ENCODE measurements at regions not wholly inside any gene's neighbourhood (a gene's known extent, or its start where the extent isn't known, plus 50 kb on each side); places are given as distances from the start of the nearest gene placed in this dataset.

GRCh38 chr14:71722885-71723284 is 209.3 kb upstream of the RGS6 start:
- no peaks in the 10 kb centered on the region for H3K9me3 Mint-ChIP-seq
- DNase-seq: no peak
- H3K27ac ChIP-seq (ENCODE audit: low read depth in 1 of 2, low read length in 2 of 2): no peak overlapping the region
- no peak for ATAC-seq (ENCODE audit: poor library complexity)
- no peaks in the 10 kb centered on the region for H3K27me3 Mint-ChIP-seq
- H3K36me3 ChIP-seq (ENCODE audit: insufficient read depth, low read length): peaks cover 20% of the 10 kb centered on the region
- no peak overlapping the region for H3K27ac Mint-ChIP-seq
- H3K36me3 Mint-ChIP-seq (ENCODE audit: low read depth): peaks cover 86% of the 10 kb centered on the region
- H3K4me1 ChIP-seq (ENCODE audit: insufficient read depth, low read length): no peaks in the 10 kb centered on the region
- H3K4me3 ChIP-seq (ENCODE audit: low read length): no peak overlapping the region
- CTCF ChIA-PET: no interaction called here
- no peak for TF ChIP-seq CTCF (IDR thresholded peaks at IDR 0.05)
- intact Hi-C loops (cut with DNase I, micrococcal nuclease): no loop called here
- no peaks in the 10 kb centered on the region for H3K9me3 ChIP-seq (ENCODE audit: control insufficient read depth in 1 of 2, insufficient read depth in 1 of 2, low read length in 2 of 2)
- no peak overlapping the region for H3K4me3 Mint-ChIP-seq
- no peaks in the 10 kb centered on the region for H3K27me3 ChIP-seq (ENCODE audit: control insufficient read depth in 1 of 2, insufficient read depth in 2 of 2, low read length in 2 of 2)
- POLR2A ChIA-PET: no interaction called here
- no peaks in the 10 kb centered on the region for H3K4me1 Mint-ChIP-seq (ENCODE audit: low read depth)

GRCh38 chr14:71725922-71726579 is 206.2 kb upstream of the RGS6 start:
- Histone ChIP-seq H3K27ac (ENCODE audit: low read depth in 1 of 2, low read length in 2 of 2) (no peak overlapping the region), H3K4me3 (ENCODE audit: low read length) (no peak overlapping the region), H3K27me3 (ENCODE audit: control insufficient read depth in 1 of 2, insufficient read depth in 2 of 2, low read length in 2 of 2) (no peaks in the 10 kb centered on the region), H3K4me1 (ENCODE audit: insufficient read depth, low read length) (no peaks in the 10 kb centered on the region), H3K9me3 (ENCODE audit: control insufficient read depth in 1 of 2, insufficient read depth in 1 of 2, low read length in 2 of 2) (no peaks in the 10 kb centered on the region), H3K36me3 (ENCODE audit: insufficient read depth, low read length) (peaks cover 38% of the 10 kb centered on the region)
- TF ChIP-seq CTCF (IDR thresholded peaks at IDR 0.05): no peak
- ChIA-PET CTCF (no interaction called here), POLR2A (no interaction called here)
- intact Hi-C loops (cut with DNase I, micrococcal nuclease): no loop called here
- Mint-ChIP-seq H3K9me3 (no peaks in the 10 kb centered on the region), H3K4me3 (no peak overlapping the region), H3K4me1 (ENCODE audit: low read depth) (no peaks in the 10 kb centered on the region), H3K36me3 (ENCODE audit: low read depth) (peaks cover 79% of the 10 kb centered on the region), H3K27me3 (no peaks in the 10 kb centered on the region), H3K27ac (no peak overlapping the region)
- ATAC-seq (ENCODE audit: poor library complexity): no peak
- no peak for DNase-seq

- no peak for TF ChIP-seq CTCF (IDR thresholded peaks at IDR 0.05)
- Mint-ChIP-seq H3K4me3 (no peak overlapping the region), H3K36me3 (ENCODE audit: low read depth) (peaks cover 82% of the 10 kb centered on the region), H3K27ac (no peak overlapping the region), H3K4me1 (ENCODE audit: low read depth) (no peaks in the 10 kb centered on the region), H3K9me3 (no peaks in the 10 kb centered on the region), H3K27me3 (no peaks in the 10 kb centered on the region)
- Histone ChIP-seq H3K4me3 (ENCODE audit: low read length) (no peak overlapping the region), H3K27me3 (ENCODE audit: control insufficient read depth in 1 of 2, insufficient read depth in 2 of 2, low read length in 2 of 2) (no peaks in the 10 kb centered on the region), H3K36me3 (ENCODE audit: insufficient read depth, low read length) (peaks cover 38% of the 10 kb centered on the region), H3K9me3 (ENCODE audit: control insufficient read depth in 1 of 2, insufficient read depth in 1 of 2, low read length in 2 of 2) (no peaks in the 10 kb centered on the region), H3K27ac (ENCODE audit: low read depth in 1 of 2, low read length in 2 of 2) (no peak overlapping the region), H3K4me1 (ENCODE audit: insufficient read depth, low read length) (no peaks in the 10 kb centered on the region)
- POLR2A ChIA-PET: no interaction called here
- intact Hi-C loops (cut with DNase I, micrococcal nuclease): no loop called here
- CTCF ChIA-PET: no interaction called here
- no peak for ATAC-seq (ENCODE audit: poor library complexity)
- DNase-seq: no peak
Measured at GRCh38 chr14:71726580-71727021, 205.6 kb upstream of the RGS6 start.
